GM12891 (cell line): ENCODE measurements at regions not wholly inside any gene's neighbourhood (a gene's known extent, or its start where the extent isn't known, plus 50 kb on each side); places are given as distances from the start of the nearest gene placed in this dataset.

Experiments
- PAX5 ChIP-seq: IDR thresholded peaks from 2 replicates; pipeline ENCODE4 v1.6.1; 2011; ENCODE audit warnings: low read length, moderate library complexity, mild to moderate bottlenecking; ENCODE audit not compliant: insufficient read depth, severe bottlenecking
- POLR2A ChIP-seq: IDR thresholded peaks from 2 replicates; pipeline ENCODE4 v1.6.1; 2011; ENCODE audit warnings: low read depth, low read length, control low read depth
- POLR2AphosphoS5 ChIP-seq: IDR thresholded peaks from 2 replicates; pipeline ENCODE4 v1.6.1; 2011; ENCODE audit warnings: low read depth, low read length, control low read depth
- POU2F2 ChIP-seq: IDR thresholded peaks from 2 replicates; pipeline ENCODE4 v1.6.1; 2011; ENCODE audit warnings: low read depth, mild to moderate bottlenecking, control low read depth, low read length, moderate library complexity
- TAF1 ChIP-seq: IDR thresholded peaks from 2 replicates; pipeline ENCODE4 v1.6.1; 2011; ENCODE audit warnings: low read depth, low read length, control low read depth

DNA sequence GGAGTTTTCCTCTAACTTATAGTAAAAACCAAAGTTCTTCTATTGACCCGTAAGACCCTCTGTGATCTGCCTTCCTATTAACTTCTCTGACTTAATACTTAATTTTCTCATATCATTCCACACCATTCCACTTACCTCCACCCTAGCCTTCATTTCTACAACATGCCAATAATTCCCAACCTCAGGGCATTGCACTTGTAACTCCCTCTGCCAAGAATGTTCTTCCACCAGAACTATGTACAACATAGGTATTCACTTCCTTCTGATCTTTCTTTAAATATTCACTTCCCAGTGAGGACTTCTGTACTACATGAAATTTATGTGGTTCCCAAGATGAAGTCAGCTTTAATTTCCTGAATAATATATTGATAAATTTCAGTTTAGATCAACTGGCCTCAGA, 531.7 kb downstream of the LRFN5 start:
- no peak for TF ChIP-seq POLR2A
- TF ChIP-seq POLR2AphosphoS5, result no peak
- TF ChIP-seq TAF1, result no peak
- no peak for TF ChIP-seq PAX5
- no peak for TF ChIP-seq POU2F2
